ENCODE measurements at regions not wholly inside any gene's neighbourhood (a gene's known extent, or its start where the extent isn't known, plus 50 kb on each side); places are given as distances from the start of the nearest gene placed in this dataset.
"Not testable (repeated sequence)": the region's sequence is repeated elsewhere in the genome, so short reads cannot be mapped to it uniquely, and the experiment has no call there.

DNA sequence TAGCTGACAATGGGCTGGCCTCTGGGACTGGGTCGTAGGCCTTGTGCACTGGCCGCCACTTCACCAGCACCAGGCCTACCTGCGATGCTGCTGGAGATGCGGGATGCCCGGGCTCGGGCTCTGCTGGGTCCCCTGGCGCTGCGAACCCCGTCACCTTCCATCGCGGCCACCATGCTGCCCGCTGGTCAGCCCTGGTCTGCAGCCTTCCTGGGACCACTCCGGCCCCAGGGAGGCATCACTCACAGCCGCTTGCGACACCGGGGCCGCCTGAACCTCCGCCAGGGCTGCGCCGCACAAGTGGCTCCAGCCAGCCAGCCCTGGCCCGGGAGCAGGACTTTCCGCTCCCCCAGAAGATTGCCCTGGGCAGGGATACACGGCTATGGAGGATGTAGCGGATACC is 78.1 kb upstream of the ZNF337 start:
- not testable (repeated sequence) for H3K27me3 Mint-ChIP-seq (ENCODE audit: low read depth); H3K36me3 Mint-ChIP-seq (ENCODE audit: low read depth); H3K27ac Mint-ChIP-seq; H3K9me3 Mint-ChIP-seq; H3K4me3 Mint-ChIP-seq; H3K4me1 Mint-ChIP-seq

- H3K27me3 Mint-ChIP-seq (ENCODE audit: low read depth); H3K4me3 Mint-ChIP-seq; H3K36me3 Mint-ChIP-seq (ENCODE audit: low read depth); H3K4me1 Mint-ChIP-seq; H3K27ac Mint-ChIP-seq; H3K9me3 Mint-ChIP-seq: not testable (repeated sequence)
Observed at GRCh38 chr20:25774203-25774602, 77.5 kb upstream of the ZNF337 start.

- H3K27ac Mint-ChIP-seq; H3K36me3 Mint-ChIP-seq (ENCODE audit: low read depth); H3K4me3 Mint-ChIP-seq; H3K4me1 Mint-ChIP-seq; H3K9me3 Mint-ChIP-seq; H3K27me3 Mint-ChIP-seq (ENCODE audit: low read depth): not testable (repeated sequence)
Observed at GRCh38 chr20:25772437-25772836, 75.8 kb upstream of the ZNF337 start.

DNA sequence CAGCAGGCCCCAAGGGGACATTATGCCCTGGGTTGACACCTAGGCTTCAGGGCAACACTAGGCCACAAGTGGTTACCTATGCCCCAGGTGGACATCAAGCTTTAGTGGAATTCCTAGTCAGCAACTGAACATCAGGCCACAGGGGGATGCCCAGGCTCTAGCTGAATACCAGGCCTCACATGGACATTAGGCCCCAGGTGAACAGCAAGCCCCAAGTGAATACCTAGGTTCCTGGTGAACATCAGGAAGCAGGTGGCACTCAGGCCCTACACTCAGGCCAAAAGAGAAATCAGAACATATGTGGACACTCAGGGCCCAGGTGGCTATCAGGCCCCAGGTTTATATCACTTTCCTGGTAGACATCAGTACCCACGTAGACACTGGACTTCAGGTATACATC is 75.2 kb upstream of the ZNF337 start:
- H3K36me3 Mint-ChIP-seq (ENCODE audit: low read depth); H3K27me3 Mint-ChIP-seq (ENCODE audit: low read depth); H3K4me3 Mint-ChIP-seq; H3K27ac Mint-ChIP-seq; H3K4me1 Mint-ChIP-seq; H3K9me3 Mint-ChIP-seq: not testable (repeated sequence)

- Mint-ChIP-seq H3K4me3 (no peak overlapping the region), H3K4me1 (no peaks in the 10 kb centered on the region), H3K36me3 (ENCODE audit: low read depth) (no peaks in the 10 kb centered on the region), H3K9me3 (no peaks in the 10 kb centered on the region), H3K27ac (no peak overlapping the region), H3K27me3 (ENCODE audit: low read depth) (no peaks in the 10 kb centered on the region)
- no peak for TF ChIP-seq CTCF (IDR thresholded peaks at IDR 0.05; ENCODE audit: unreplicated experiment in 3 of 3)
Observed at GRCh38 chr20:25761596-25761995, 64.9 kb upstream of the ZNF337 start.

- not testable (repeated sequence) for H3K4me3 Mint-ChIP-seq; H3K27ac Mint-ChIP-seq; H3K36me3 Mint-ChIP-seq (ENCODE audit: low read depth); H3K9me3 Mint-ChIP-seq; H3K27me3 Mint-ChIP-seq (ENCODE audit: low read depth); H3K4me1 Mint-ChIP-seq
Observed at GRCh38 chr20:25761046-25761445, 64.4 kb upstream of the ZNF337 start.

GRCh38 chr20:25750765-25751696 is 54.4 kb upstream of the ZNF337 start:
- Mint-ChIP-seq H3K4me1 (no peaks in the 10 kb centered on the region), H3K27ac (peak overlapping the region in 1 of 3 experiments; percentile 26), H3K36me3 (ENCODE audit: low read depth) (no peaks in the 10 kb centered on the region), H3K4me3 (peak overlapping the region; percentile 67 to 70 (median 69)), H3K27me3 (ENCODE audit: low read depth) (no peaks in the 10 kb centered on the region), H3K9me3 (no peaks in the 10 kb centered on the region)
- no peak for TF ChIP-seq CTCF (IDR thresholded peaks at IDR 0.05; ENCODE audit: unreplicated experiment in 3 of 3)

DNA sequence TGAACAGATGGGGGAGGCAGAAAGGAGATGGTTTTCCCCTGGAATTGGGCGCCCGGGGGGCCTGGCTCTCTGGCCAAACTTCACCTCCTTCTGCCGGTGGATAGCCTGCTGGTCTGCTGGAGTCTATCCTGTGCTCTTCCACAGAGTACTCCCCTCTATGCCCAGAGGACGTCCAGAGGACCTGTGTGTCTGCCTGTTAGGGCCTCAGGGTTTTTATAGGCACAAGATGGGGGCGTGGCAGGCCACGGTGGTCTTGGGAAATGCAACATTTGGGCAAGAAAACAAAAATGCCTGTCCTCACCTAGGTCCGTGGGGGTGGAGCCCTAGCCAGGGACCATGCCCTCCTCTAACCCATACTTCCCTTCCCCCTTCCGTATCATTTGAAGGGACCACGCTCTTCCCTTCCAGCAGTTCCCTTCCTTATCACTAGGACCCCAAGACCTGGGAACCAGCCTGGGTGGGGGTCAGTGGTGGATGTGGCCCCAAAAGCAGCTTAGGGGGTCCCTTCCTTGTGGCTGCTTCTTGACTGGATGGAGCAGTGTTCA is 53.6 kb upstream of the ZNF337 start:
- no peak overlapping the region for H3K4me3 Mint-ChIP-seq
- TF ChIP-seq CTCF (IDR thresholded peaks at IDR 0.05; ENCODE audit: unreplicated experiment in 3 of 3) = no peak
- no peaks in the 10 kb centered on the region for H3K9me3 Mint-ChIP-seq
- no peak overlapping the region for H3K27ac Mint-ChIP-seq
- H3K4me1 Mint-ChIP-seq = no peaks in the 10 kb centered on the region
- no peaks in the 10 kb centered on the region for H3K36me3 Mint-ChIP-seq (ENCODE audit: low read depth)
- no peaks in the 10 kb centered on the region for H3K27me3 Mint-ChIP-seq (ENCODE audit: low read depth)

Data from nephron (organoid).